HG02938 (cell line): ENCODE measurements at regions not wholly inside any gene's neighbourhood (a gene's known extent, or its start where the extent isn't known, plus 50 kb on each side); places are given as distances from the start of the nearest gene placed in this dataset.
"Not testable (repeated sequence)": the region's sequence is repeated elsewhere in the genome, so short reads cannot be mapped to it uniquely, and the experiment has no call there.

Experiments
- ATAC-seq: cut with Tn5 transposase; IDR thresholded peaks from one replicate; pipeline ENCODE4 v1.9.1; 2021; ENCODE audit warnings: mild to moderate bottlenecking, moderate library complexity; ENCODE audit not compliant: unreplicated experiment

DNA sequence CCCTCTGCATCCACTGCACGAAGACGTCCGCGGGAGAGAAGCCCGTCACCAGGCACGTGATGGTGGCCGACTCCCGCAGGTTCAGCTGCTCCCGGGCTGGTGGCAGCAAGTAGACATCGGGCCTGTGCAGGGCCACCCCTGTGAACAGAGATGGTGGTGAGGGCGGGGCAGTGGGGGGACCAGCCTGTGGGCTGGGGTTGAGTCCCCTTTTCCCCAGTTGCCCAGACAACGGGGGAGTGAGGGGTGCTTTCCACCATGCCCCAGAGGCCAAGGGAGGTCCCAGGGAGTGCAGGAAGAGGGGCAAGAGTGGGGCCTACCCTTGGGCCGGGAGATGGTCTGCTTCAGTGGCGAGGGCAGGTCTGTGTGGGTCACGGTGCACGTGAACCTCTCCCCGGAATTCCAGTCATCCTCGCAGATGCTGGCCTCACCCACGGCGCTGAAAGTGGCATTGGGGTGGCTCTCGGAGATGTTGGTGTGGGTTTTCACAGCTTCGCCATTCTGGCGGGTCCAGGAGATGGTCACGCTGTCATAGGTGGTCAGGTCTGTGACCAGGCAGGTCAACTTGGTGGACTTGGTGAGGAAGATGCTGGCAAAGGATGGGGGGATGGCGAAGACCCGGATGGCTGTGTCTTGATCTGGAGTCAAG, 328.3 kb downstream of the TMEM121 start:
- ATAC-seq, result no peak

- no peak for ATAC-seq
Measured at GRCh38 chr14:105855246-105855892, 329.0 kb downstream of the TMEM121 start.

- no peak for ATAC-seq
Measured at GRCh38 chr14:105855893-105856675, 329.7 kb downstream of the TMEM121 start.

DNA sequence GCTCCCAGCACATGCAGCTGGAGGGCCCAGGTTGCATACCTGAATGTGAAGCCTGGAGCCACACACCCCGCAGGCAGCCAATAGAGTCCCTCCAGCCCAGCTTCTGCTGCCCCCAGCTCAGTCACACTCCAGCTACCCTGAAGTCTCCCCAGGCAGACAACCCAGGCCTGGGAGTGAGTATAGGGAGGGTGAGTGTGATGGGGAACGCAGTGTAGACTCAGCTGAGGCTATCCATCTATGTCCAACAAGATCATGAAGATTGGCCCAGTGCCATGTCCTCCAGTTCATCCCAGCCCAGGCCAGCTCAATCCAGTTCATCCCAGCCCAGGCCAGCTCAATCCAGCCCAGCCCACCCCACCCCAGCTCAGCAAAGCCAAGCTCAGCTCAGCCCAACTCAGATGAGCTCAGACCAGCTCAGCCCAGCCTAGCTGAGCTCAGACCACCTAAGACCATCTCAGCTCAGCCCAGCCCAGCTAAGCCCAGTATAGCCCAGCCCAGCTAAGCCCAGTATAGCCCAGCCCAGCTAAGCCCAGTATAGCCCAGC, 330.4 kb downstream of the TMEM121 start:
- ATAC-seq, result no peak

DNA sequence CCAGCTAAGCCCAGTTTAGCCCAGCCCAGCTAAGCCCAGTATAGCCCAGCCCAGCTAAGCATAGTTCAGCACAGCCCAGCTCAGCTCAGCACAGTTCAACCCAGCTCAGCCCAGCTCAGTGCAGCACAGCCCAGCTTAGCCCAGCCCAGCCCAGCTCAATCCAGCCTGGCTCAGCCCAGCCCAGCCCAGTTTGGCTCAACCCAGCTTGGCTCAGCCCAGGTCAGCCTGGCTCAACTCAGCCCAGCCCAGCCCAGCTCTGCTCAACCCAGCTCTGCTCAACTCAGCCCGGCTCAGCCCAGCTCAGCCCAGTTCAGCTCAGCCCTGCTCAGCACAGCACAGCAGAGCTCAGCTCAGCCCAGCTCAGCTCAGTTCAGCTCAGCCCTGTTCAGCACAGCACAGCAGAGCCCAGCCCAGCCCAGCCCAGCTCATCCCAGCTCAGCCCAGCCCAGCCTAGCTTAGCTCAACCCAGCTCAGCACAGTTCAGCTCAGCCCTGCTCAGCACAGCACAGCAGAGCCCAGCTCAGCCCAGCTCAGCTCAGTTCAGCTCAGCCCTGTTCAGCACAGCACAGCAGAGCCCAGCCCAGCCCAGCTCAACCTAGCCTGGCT, 330.9 kb downstream of the TMEM121 start:
- no peak for ATAC-seq

GRCh38 chr14:105857826-105858675, 331.7 kb downstream of the TMEM121 start:
- no peak for ATAC-seq

DNA sequence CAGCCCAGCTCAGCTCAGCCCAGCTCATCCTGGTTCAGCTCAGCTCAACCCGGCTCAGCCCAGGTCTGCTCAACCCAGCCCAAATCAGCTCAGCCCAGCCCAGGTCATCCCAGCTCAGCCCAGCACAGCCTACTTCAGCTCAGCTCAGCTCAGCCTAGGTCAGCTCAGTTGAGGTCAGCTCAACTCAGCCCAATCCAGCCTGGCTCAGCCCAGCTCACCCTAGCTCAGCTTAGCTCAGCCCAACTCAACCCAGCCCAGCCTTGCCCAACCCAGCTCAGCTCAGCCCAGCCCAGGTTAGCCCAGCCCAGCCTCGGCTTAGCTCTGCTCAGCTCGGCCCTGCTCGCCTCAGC, 332.3 kb downstream of the TMEM121 start:
- ATAC-seq, result no peak

- not testable (repeated sequence) for ATAC-seq
Measured at GRCh38 chr14:105859073-105859716, 332.8 kb downstream of the TMEM121 start.

DNA sequence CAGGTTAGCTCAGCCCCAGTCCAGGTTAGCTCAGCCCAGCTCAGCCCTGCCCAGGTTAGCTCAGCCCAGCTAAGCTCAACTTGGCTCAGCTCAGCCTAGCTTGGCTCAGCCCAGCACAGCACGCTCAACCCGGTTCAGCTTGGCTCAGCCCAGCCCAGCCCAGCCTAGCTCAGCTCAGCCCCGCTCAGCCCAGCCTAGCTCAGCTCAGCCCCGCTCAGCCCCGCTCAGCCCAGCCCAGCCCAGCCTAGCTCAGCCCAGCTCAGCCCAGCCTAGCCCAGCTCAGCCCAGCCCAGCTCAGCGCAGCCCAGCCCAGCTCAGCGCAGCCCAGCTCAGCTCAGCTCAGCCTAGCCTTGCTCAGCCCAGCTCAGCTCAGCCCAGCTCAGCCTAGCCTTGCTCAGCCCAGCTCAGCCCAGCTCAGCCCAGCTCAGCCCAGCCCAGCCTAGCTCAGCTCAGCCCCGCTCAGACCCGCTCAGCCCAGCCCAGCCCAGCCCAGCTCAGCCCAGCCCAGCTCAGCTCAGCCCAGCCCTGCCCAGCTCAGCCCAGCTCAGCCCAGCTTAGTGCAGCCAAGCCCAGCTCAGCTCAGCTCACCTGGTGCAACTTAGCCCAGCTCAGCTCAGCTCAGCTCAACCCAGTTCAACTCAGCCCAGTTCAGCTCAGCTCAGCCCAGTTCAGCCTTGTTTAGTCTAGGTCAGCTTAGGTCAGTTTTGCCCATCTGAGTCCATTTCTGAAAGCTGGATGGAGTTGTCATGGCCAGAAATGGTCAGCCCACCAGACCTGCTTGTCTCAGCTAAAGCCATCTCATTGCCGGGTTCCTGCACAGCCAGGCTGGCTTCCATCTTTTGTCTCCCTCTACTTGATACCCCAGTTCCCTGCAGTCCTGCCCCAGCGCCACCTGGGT, 333.6 kb downstream of the TMEM121 start:
- no peak for ATAC-seq

GRCh38 chr14:105860615-105861580, 334.5 kb downstream of the TMEM121 start:
- ATAC-seq, result no peak

GRCh38 chr14:105861985-105862465, 335.6 kb downstream of the TMEM121 start:
- peak; percentile 52 for ATAC-seq

GRCh38 chr14:105862581-105863239, 336.3 kb downstream of the TMEM121 start:
- ATAC-seq, result no peak

DNA sequence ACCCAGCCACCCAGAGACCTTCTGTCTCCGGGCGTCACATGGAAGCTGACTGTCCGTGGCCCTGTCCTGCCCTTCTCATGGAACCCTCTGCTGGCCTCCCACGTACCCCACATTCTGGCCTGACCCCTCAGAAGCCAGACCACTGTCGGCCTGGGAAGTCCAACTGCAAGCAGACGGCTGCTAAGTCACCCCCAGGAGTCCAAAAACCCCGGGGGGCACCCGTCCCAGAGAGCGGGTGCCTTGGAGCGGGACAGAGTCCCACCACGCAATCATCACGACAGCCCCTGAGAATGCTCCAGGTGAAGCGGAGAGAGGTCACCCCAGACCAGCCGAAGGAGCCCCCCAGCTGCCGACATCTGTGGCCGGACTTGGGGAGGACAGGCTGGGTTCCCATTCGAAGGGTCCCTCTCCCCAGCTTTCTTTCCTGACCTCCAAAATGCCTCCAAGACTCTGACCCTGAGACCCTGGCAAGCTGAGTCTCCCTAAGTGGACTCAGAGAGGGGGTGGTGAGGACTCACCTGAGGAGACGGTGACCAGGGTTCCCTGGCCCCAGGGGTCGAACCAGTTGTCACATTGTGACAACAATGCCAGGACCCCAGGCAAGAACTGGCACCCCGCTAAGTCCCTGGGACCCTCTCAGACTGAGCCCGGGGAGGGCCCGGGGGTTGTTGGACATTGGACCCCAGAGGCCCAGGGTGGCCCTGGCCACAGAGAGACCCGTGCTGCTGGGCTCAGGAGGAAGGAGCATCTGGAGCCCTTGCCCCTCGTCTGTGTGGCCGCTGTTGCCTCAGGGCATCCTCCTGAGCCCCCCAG, 337.1 kb downstream of the TMEM121 start:
- ATAC-seq, result no peak

DNA sequence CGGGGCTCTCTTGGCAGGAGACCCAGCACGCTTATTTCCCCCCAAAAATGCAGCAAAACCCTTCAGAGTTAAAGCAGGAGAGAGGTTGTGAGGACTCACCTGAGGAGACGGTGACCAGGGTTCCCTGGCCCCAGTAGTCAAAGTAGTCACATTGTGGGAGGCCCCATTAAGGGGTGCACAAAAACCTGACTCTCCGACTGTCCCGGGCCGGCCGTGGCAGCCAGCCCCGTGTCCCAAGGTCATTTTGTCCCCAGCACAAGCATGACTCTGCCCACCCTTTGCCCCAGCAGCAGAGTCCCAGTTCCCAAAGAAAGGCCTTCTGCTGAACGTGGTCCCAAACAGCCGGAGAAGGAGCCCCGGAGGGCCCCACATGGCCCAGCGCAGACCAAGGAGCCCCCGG, 337.7 kb downstream of the TMEM121 start:
- no peak for ATAC-seq

DNA sequence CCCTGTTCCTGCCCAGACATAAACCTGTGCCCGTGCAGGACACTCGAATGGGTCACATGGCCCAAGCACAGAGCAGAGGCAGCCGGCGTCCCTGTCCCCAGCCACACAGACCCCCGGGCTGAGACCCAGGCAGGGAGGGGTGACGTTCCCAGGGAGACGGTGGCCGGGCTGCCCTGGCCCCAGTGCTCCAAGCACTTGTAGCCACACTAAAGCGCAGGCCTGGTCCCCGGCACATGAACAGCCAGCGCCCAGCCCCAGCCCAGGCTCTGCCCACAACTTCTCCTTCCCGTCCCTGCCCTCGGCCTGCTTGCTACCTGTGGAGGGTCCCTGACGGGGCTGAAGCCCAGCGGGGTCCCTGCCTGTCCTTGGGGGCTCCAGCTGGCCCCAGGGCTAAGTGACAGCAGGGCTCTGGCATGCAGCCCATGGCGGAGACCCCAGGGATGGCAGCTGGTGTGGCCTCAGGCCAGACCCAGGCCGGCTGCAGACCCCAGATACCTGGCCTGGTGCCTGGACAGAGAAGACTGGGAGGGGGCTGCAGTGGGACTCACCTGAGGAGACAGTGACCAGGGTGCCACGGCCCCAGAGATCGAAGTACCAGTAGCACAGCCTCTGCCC, 338.4 kb downstream of the TMEM121 start:
- no peak for ATAC-seq
